GM21526 (cell line): ENCODE measurements at regions not wholly inside any gene's neighbourhood (a gene's known extent, or its start where the extent isn't known, plus 50 kb on each side); places are given as distances from the start of the nearest gene placed in this dataset.
"Not testable (repeated sequence)": the region's sequence is repeated elsewhere in the genome, so short reads cannot be mapped to it uniquely, and the experiment has no call there.

Experiments
- ATAC-seq: cut with Tn5 transposase; IDR thresholded peaks from one replicate; pipeline ENCODE4 v1.9.1; 2021; ENCODE audit warnings: moderate library complexity; ENCODE audit not compliant: unreplicated experiment, low FRiP score

- ATAC-seq = no peak
Measured at GRCh38 chr3:23107221-23107620, 95.9 kb upstream of the UBE2E2 start.

- no peak for ATAC-seq
Measured at GRCh38 chr3:23108451-23109057, 94.6 kb upstream of the UBE2E2 start.

DNA sequence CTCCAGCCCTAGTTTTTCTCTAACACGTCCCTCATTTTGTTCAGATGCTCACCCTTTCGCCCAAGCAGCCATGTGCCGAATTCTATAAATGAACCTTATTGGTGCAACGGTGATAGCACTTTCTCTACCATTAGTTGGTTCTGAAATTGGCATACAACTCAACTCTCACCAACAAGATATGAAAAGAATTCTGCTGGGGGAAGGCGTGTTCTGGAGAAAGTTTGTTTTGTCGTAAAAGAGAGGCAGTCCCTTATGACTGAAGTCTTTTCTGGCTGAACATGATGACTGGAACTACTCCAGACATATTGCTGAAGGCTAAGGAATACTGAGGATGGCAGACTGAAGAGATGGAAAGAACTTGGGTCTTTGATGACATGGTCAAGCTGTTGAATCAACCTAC is 91.8 kb upstream of the UBE2E2 start:
- no peak for ATAC-seq

GRCh38 chr3:23111797-23112196 is 91.3 kb upstream of the UBE2E2 start:
- no peak for ATAC-seq

DNA sequence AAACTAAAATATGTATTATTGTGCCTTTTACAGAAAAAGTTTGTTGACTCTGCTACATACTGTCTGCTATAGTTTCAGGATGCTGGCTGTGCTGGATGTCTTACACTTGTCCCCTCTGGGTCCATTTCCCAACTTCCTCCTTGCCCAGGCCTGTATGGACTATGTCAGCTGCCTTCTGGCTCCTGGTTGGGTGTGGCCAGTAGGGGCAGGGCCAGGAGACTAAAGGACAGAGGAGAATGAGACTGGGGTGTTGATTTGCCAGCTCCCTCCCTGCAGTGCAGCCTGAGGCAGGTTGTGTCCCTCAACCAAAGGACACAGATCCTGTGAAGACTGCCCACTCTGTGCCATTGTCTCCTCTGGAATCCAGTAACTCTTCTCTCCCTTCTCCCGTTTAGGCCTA is 90.6 kb upstream of the UBE2E2 start:
- no peak for ATAC-seq

DNA sequence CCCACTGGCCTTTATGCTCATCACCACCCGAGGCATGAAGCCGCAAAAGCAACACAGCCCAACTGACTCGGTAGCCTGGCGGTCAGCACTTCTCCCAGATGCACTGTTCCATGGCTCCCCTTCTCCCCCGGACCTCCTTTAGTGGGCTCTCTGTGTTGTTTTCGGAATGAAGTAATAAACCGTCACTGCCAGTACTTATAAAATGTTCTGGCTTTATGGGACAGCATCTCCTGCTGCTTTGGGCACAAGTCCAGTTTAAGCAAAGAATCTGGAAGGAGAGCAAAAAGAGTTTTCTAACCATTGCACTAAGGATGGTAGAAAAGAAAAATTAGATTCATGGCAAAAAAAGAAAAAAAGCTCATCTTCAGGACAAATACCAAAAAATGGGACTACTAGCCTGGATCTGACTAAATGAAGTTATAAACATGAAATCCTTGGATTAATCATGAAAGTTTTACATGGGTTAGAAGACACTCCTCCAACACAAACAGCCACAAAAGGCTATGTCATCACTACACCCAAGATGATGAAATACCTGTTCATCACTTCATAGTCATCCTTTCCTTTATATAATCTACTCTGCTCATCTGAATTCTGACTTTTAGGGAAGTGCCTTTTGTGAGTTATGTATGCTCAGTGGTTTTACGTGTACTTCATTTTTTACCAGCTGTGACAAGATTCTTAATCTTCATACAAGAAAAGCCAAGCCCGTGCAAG is 89.5 kb upstream of the UBE2E2 start:
- no peak for ATAC-seq

GRCh38 chr3:23114432-23114831 is 88.7 kb upstream of the UBE2E2 start:
- no peak for ATAC-seq

DNA sequence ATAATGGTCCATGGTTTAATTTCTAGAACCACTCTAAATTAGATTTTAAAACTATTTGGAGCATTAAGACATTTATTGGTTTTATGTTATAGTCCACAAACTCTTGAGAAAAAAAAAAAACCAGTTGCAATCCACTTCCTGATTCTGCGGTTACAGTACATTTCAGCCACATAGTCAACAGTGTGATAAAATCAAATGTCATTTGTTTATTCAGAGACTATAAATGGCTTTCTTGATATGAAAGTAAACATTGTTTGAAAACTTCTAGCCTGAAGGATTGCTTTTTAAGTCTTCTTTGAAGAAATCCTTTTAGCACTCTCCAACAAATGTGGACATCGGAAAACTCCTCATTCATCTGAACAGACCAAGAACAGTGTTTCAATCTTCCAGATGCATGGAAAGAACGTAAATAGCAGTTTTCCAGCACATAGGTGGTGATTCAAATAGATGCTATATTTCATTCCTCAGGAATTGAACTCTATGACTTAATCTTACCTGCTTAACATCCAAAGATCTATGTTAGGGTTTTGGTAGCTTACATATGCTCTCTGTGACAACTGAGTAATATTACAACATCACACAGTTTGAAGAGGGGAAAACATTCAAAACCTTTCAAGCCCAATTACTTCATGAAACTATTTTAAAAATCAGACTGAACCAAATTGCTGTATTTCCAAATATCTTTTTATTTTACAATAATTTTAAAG is 87.8 kb upstream of the UBE2E2 start:
- ATAC-seq = no peak

DNA sequence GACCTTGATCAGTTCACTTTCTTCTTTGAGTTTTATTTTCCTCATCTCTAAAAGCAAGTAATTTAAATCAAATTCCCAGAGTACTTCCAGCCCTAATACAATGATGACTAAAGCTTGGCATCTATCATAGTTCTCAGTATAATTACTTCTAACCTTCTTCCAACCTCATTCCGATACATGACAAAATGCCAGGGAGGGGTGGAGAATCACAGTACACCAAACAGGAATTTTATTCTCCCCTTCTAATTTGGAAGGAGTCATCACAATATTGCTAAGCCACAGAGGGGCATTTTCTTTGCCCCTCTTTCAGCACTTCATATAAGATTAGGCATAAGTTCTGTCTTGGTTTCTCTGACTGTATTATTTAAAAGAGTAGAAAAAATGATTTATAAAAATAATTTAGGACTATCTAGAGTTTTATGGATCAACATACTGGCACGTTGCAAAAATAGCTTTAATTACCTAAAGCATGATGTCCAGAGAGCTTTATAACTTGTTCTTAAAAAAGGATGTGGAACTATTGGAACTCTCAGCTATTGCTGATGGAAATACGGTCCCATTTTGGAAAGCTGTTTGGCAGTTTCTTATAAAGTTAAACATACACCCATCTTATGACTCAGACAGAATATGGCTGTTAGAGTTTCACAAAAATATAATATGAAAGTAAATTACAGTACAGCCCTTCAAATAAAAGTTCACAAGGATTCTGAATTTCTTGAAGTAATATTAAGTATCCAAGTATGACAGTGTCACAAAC is 86.9 kb upstream of the UBE2E2 start:
- ATAC-seq = no peak

DNA sequence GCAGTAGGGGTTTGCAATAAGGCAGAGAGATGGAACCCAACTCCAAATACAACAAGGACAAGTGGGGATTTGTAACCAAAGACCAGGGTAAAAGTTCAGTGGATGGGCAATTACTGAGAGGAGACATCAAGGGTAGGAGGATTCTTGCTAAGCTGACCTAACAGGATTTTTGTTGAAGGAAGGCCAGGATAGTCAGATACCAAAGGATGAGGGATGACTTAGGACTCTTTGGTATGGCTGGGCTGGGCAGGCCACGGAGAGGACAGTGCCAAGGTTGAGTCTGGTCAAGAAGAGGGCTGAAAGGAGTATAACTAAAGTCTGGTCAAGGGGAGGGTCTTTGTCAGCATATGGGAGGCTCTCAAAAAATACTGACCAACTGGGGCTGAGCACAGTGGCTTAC is 85.3 kb upstream of the UBE2E2 start:
- no peak for ATAC-seq

DNA sequence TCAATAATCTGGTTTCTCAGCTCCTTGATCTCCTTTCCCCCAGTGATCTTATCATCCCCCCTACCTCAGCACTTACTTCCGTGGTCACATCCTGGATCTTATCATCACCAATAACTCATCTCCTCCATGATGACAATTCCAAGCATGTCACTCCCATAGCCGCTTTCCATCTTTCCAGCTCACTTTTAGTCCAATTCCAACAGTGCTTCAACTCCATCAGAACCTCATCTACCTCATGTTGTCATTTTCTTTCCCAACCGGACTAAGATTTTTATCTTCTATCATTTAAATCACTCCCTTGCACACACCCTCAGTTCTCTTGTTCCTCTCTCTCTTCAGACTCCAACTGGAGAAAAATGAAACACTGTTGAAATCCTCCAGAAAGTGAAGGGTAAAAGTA is 75.9 kb upstream of the UBE2E2 start:
- ATAC-seq = no peak

GRCh38 chr3:23128655-23129054 is 74.5 kb upstream of the UBE2E2 start:
- no peak for ATAC-seq

- no peak for ATAC-seq
Measured at GRCh38 chr3:23129117-23129516, 74.0 kb upstream of the UBE2E2 start.

- no peak for ATAC-seq
Measured at GRCh38 chr3:23129817-23130216, 73.3 kb upstream of the UBE2E2 start.

DNA sequence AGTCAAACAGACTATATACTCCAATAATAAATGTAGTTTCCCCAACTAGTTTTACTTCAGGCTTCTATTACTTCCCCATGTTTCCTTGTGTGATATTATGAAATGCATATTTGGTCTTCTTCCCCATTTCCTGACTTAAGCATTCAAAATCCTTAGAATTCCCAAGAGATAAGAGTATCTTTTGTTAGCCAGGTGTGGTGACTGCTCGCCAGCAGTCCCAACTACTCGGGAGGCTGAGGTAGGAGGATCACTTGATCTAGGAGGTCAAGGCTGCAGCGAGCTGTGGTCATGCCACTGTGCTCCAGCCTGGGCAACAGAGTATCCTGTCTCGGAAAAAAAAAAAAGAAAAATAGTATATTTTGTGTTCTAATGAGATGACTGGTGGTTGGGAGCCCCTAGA is 72.7 kb upstream of the UBE2E2 start:
- no peak for ATAC-seq

GRCh38 chr3:23135026-23135785 is 67.9 kb upstream of the UBE2E2 start:
- ATAC-seq = no peak

GRCh38 chr3:23136054-23136453 is 67.1 kb upstream of the UBE2E2 start:
- no peak for ATAC-seq

DNA sequence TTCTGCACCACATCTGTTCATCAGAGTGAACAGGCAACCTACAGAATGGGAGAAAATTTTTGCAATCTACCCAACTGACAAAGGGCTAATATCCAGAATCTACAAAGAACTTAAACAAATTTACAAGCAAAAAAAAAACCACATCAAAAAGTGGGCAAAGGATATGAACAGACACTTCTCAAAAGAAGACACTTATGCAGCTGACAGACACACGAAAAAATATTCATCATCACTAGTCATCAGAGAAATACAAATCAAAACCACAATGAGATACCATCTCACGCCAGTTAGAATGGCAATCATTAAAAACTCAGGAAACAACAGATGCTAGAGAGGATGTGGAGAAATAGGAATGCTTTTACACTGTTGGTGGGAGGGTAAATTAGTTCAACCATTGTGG is 59.1 kb upstream of the UBE2E2 start:
- not testable (repeated sequence) for ATAC-seq

DNA sequence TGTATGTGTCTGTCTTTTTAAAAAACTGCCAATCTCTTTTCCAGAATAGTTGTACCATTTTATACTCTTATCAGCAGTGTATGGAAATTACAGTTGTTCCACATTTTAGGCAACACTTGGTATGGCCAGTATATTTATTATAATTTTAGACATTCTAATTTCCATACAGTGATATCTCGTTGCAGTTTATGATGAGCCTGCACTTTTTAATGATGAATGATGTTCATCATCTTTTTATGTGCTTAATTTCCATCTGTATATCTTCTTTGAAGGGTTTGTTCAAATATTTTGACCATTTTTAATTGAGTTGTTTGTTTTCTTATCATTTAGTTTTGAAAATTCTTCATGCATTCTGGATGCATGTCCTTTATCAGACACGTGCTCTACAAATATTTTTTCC is 57.0 kb upstream of the UBE2E2 start:
- no peak for ATAC-seq

DNA sequence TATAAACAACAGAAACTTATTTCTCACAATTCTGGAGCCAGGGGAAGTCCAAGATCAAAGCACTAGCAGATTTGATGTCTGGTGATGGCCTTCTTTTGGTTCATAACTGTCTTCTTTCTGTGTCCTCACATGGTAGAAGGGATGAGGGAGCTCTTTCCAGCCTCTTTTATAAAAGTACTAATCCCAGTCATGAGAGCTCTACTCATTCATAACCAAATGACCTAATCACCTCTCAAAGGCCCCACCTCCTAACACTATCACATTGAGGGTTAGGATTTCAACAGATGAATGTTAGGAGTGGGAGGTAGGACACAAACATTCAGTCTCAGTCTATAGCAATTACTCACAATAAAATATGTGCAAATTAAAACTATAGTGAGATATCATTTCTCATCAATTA is 50.1 kb upstream of the UBE2E2 start:
- no peak for ATAC-seq
